ENCODE measurements at regions not wholly inside any gene's neighbourhood (a gene's known extent, or its start where the extent isn't known, plus 50 kb on each side); places are given as distances from the start of the nearest gene placed in this dataset.

GRCh38 chr14:86510491-86510890 is 980.5 kb downstream of the FLRT2 start:
- ChIA-PET CTCF (ENCODE audit: low intra/inter-chr PET ratio, low total read pairs) (no interaction called here), POLR2A (no interaction called here)
- 45% methylated on average over 5 of the region's 5 CpGs for WGBS (ENCODE audit: low lambda C conversion rate)
- no peak overlapping the region for H3K4me2 ChIP-seq (ENCODE audit: low read depth, low read length)
- FAIRE-seq (no peak), DNase-seq (ENCODE audit: low spot score) (no peak), ATAC-seq (no peak)
- H2AFZ ChIP-seq (ENCODE audit: low read length), result no peak overlapping the region
- H3K27me3 ChIP-seq (ENCODE audit: control insufficient read depth in 1 of 2, insufficient read depth in 2 of 2, low read length in 2 of 2), result no peaks in the 10 kb centered on the region
- H3K79me2 ChIP-seq (ENCODE audit: insufficient read depth, low read length), result no peaks in the 10 kb centered on the region
- no TSS peak for BruUV-seq (replicated peaks)
- intact Hi-C loops (cut with micrococcal nuclease; ENCODE audit: unreplicated experiment), result no loop called here
- H4K20me1 ChIP-seq (ENCODE audit: insufficient read depth, low read length), result no peaks in the 10 kb centered on the region
- H3K9me3 ChIP-seq (ENCODE audit: low read length), result no peaks in the 10 kb centered on the region
- no peak overlapping the region for H3K27ac ChIP-seq (ENCODE audit: extremely low read length, insufficient read depth, low read length)
- H3K4me3 ChIP-seq (replicated peaks in 1 of 3; ENCODE audit: insufficient read depth in 1 of 3, low read depth in 2 of 3, low read length in 3 of 3), result no peak overlapping the region
- in situ Hi-C loops (cut with HindIII; ENCODE audit: extremely low pct_ligation_motif_present, low pct_unique_long_range_greater_than_20kb), result no loop called here
- no peaks in the 10 kb centered on the region for H3K36me3 ChIP-seq (replicated peaks in 1 of 2; ENCODE audit: control insufficient read depth in 1 of 2, insufficient read depth in 2 of 2, low read length in 2 of 2)
- no peaks in the 10 kb centered on the region for H3K4me1 ChIP-seq (ENCODE audit: insufficient read depth, low read length)
- H3K9ac ChIP-seq (ENCODE audit: insufficient read depth, low read depth, low read length), result no peak overlapping the region
- TF ChIP-seq TBL1XR1 (IDR thresholded peaks at IDR 0.05; ENCODE audit: borderline replicate concordance, low read length, partially characterized antibody) (no peak), ZSCAN12 (CRISPR knock-in tag; IDR thresholded peaks at IDR 0.05) (no peak), ZNF749 (CRISPR knock-in tag; IDR thresholded peaks at IDR 0.05; ENCODE audit: borderline replicate concordance) (no peak), RBFOX2 (IDR thresholded peaks at IDR 0.05; ENCODE audit: low read depth, low read length) (no peak), TFDP2 (CRISPR knock-in tag; IDR thresholded peaks at IDR 0.05) (no peak), ZNF350 (CRISPR knock-in tag; IDR thresholded peaks at IDR 0.05; ENCODE audit: borderline replicate concordance, low read depth) (no peak), CCDC6 (CRISPR knock-in tag; IDR thresholded peaks at IDR 0.05) (no peak)
- TF ChIP-seq, protein P1, sequence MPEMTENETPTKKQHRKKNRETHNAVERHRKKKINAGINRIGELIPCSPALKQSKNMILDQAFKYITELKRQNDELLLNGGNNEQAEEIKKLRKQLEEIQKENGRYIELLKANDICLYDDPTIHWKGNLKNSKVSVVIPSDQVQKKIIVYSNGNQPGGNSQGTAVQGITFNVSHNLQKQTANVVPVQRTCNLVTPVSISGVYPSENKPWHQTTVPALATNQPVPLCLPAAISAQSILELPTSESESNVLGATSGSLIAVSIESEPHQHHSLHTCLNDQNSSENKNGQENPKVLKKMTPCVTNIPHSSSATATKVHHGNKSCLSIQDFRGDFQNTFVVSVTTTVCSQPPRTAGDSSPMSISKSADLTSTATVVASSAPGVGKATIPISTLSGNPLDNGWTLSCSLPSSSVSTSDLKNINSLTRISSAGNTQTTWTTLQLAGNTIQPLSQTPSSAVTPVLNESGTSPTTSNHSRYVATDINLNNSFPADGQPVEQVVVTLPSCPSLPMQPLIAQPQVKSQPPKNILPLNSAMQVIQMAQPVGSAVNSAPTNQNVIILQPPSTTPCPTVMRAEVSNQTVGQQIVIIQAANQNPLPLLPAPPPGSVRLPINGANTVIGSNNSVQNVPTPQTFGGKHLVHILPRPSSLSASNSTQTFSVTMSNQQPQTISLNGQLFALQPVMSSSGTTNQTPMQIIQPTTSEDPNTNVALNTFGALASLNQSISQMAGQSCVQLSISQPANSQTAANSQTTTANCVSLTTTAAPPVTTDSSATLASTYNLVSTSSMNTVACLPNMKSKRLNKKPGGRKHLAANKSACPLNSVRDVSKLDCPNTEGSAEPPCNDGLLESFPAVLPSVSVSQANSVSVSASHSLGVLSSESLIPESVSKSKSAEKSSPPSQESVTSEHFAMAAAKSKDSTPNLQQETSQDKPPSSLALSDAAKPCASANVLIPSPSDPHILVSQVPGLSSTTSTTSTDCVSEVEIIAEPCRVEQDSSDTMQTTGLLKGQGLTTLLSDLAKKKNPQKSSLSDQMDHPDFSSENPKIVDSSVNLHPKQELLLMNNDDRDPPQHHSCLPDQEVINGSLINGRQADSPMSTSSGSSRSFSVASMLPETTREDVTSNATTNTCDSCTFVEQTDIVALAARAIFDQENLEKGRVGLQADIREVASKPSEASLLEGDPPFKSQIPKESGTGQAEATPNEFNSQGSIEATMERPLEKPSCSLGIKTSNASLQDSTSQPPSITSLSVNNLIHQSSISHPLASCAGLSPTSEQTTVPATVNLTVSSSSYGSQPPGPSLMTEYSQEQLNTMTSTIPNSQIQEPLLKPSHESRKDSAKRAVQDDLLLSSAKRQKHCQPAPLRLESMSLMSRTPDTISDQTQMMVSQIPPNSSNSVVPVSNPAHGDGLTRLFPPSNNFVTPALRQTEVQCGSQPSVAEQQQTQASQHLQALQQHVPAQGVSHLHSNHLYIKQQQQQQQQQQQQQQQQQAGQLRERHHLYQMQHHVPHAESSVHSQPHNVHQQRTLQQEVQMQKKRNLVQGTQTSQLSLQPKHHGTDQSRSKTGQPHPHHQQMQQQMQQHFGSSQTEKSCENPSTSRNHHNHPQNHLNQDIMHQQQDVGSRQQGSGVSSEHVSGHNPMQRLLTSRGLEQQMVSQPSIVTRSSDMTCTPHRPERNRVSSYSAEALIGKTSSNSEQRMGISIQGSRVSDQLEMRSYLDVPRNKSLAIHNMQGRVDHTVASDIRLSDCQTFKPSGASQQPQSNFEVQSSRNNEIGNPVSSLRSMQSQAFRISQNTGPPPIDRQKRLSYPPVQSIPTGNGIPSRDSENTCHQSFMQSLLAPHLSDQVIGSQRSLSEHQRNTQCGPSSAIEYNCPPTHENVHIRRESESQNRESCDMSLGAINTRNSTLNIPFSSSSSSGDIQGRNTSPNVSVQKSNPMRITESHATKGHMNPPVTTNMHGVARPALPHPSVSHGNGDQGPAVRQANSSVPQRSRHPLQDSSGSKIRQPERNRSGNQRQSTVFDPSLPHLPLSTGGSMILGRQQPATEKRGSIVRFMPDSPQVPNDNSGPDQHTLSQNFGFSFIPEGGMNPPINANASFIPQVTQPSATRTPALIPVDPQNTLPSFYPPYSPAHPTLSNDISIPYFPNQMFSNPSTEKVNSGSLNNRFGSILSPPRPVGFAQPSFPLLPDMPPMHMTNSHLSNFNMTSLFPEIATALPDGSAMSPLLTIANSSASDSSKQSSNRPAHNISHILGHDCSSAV (CRISPR knock-in tag; IDR thresholded peaks at IDR 0.05; ENCODE audit: borderline replicate concordance), result no peak
- TF ChIP-seq, protein P2, sequence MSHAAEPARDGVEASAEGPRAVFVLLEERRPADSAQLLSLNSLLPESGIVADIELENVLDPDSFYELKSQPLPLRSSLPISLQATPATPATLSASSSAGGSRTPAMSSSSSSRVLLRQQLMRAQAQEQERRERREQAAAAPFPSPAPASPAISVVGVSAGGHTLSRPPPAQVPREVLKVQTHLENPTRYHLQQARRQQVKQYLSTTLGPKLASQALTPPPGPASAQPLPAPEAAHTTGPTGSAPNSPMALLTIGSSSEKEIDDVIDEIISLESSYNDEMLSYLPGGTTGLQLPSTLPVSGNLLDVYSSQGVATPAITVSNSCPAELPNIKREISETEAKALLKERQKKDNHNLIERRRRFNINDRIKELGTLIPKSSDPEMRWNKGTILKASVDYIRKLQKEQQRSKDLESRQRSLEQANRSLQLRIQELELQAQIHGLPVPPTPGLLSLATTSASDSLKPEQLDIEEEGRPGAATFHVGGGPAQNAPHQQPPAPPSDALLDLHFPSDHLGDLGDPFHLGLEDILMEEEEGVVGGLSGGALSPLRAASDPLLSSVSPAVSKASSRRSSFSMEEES (CRISPR knock-in tag; IDR thresholded peaks at IDR 0.05), result no peak
